GM12875 (cell line): ENCODE measurements at regions not wholly inside any gene's neighbourhood (a gene's known extent, or its start where the extent isn't known, plus 50 kb on each side); places are given as distances from the start of the nearest gene placed in this dataset.

Source experiments
- H3K4me3 ChIP-seq: one replicate; pipeline ENCODE4 v1.5.1; 2011; ENCODE audit warnings: low read depth, low read length, control low read depth
- TF ChIP-seq, protein P1 (sequence below): IDR thresholded peaks from 2 replicates; pipeline ENCODE4 v1.5.1; 2011; ENCODE audit warnings: low read depth, mild to moderate bottlenecking, control low read depth, inconsistent platforms, low read length, moderate library complexity, borderline replicate concordance; ENCODE audit not compliant: insufficient read depth

DNA sequence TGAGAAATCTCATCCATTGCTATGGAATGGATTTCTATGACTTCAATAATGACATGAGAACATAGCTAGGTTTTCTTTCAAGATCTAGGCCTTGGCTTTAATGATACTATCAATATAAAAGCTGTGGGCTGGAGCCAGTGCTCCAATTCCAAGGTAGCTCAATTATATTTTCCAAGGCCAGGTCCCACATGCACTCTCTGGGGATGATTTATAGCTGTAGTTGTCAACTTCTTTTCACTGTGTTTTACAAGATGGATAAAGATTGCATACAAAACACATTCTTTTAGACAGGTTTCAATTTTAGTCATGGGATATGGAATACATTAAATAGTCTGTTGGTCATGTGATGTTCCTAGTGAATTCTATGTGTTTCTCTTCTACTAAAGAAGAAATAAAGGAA is 156.7 kb downstream of the DCAF12L1 start:
- TF ChIP-seq, protein P1, sequence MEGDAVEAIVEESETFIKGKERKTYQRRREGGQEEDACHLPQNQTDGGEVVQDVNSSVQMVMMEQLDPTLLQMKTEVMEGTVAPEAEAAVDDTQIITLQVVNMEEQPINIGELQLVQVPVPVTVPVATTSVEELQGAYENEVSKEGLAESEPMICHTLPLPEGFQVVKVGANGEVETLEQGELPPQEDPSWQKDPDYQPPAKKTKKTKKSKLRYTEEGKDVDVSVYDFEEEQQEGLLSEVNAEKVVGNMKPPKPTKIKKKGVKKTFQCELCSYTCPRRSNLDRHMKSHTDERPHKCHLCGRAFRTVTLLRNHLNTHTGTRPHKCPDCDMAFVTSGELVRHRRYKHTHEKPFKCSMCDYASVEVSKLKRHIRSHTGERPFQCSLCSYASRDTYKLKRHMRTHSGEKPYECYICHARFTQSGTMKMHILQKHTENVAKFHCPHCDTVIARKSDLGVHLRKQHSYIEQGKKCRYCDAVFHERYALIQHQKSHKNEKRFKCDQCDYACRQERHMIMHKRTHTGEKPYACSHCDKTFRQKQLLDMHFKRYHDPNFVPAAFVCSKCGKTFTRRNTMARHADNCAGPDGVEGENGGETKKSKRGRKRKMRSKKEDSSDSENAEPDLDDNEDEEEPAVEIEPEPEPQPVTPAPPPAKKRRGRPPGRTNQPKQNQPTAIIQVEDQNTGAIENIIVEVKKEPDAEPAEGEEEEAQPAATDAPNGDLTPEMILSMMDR, result no peak

DNA sequence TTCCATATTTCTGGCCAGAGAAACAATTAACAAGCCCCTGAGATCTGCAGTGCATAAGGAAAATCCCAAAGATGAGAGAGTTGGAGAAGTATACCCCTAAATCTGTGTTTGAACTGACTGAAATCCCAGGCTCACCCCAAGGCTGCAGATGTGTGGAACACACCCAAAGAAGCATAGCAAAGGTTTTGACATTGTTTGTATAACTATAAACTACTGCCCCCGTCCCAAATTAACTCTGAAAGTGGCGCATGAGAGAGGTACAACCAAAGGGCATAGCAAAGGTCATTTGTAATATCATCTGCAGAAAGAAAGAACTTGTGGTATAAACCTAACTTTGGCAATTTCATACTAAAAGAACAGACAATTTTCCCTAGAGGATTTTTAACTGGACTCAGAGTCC is 157.9 kb downstream of the DCAF12L1 start:
- H3K4me3 ChIP-seq, result no peak overlapping the region
- TF ChIP-seq, protein P1, result no peak

More for the DNA sequence above, 156.7 kb downstream of the DCAF12L1 start:
- no peak overlapping the region for H3K4me3 ChIP-seq

DNA sequence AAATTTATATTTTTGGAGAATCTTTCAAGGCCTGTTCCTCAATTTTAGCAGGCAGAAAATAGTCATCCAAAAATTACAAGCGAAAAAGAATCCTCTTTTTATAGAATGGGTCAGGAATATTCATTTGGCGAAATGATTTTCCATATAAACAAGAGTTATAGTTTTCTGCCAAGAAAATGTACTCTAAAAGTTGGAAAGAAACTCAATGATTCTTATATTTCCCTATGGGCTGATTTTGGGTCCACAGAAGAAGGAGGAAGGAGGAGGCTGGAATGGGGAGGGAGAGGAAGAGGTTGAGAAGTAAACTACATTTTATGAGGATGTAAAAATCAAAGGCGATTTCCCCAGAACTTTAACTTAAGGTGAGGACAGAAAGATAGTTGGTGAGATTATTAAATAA is 159.3 kb downstream of the DCAF12L1 start:
- no peak overlapping the region for H3K4me3 ChIP-seq
- TF ChIP-seq, protein P1, result no peak

DNA sequence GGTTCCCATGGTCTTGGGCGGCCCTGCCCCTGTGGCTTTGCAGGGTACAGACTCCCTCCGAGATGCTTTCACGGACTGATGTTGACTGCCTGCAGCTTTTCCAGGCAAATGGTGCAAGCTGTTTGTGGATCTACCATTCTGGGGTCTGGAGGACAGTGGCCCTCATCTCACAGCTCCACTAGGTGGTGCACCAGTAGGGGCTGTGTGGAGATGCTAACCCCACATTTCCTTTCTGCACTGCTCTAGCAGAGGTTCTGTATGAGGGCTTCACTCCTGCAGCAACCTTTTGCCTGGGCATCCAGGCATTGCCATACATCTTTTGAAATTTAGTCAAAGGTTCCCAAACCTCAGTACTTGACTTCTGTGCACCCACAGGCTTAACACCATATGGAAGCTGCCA is 176.1 kb downstream of the DCAF12L1 start:
- TF ChIP-seq, protein P1, result 0 out of 2 replicates have a peak, but pooled peaks have one; percentile 7
- H3K4me3 ChIP-seq, result no peak overlapping the region

DNA sequence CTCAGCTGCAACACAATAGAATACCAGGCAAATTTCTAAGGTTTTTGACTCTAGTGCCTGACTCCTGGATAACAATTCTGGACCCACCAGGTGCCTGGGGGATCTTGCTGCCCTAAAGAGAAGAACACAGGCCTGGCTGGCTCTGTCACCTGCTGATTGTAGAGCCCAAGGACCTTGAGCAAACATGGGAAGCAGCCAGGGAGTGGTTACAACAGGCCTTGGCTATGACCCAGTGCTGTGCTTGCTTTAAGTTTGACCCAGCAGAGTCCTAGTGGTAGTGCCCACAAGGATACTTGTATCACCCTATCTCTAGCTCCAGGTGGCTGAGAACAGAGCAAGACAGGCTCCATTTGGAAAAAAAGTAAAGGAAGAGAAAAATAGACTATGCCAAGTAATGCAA is 176.8 kb upstream of the DCAF12L2 start:
- TF ChIP-seq, protein P1, result no peak
- no peak overlapping the region for H3K4me3 ChIP-seq

DNA sequence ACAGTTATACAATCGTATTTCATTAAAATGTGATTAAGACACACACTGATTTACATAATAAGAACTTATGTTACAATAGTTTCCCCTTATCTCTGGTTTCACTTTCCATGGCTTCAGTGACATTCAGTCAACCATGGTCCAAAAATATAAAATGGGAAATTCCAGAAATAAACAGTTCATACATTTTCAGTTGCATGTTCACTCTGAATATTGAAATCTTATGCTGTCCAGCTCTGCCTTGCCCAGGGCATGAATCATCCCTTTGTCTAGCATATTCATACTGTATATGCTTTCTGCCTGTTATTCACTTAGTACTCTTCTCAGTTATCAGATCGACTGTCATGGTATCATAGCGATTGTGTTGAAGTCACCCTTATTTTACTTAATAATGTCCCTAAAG is 173.8 kb upstream of the DCAF12L2 start:
- H3K4me3 ChIP-seq, result no peak overlapping the region
- TF ChIP-seq, protein P1, result no peak

DNA sequence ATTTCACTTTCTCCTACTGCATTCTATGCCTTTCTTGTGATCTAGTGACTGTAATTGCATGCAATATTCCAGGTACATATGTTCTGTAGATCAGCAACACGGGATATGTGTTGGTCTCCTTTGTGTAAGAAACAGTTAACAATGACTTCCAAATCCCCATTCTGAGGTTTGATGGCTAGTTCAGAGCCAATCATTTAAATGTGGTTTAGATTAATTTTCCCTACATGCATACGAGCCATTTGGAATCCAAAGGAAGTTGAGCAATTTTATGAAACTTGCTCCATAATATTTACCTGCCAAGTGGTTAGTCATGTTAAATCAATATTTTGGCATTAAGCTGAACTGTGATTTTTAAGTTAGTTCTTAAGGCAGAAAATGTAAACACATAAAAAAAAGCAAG is 172.8 kb upstream of the DCAF12L2 start:
- TF ChIP-seq, protein P1, result no peak
- H3K4me3 ChIP-seq, result no peak overlapping the region
